GOT3 (cell line): ENCODE measurements at regions not wholly inside any gene's neighbourhood (a gene's known extent, or its start where the extent isn't known, plus 50 kb on each side); places are given as distances from the start of the nearest gene placed in this dataset.
"Not testable (repeated sequence)": the region's sequence is repeated elsewhere in the genome, so short reads cannot be mapped to it uniquely, and the experiment has no call there.

Experiments
- DNase-seq: peaks from one replicate; lab custom pipeline; 2025; ENCODE audit warnings: mixed read lengths; lab: John Stamatoyannopoulos, UW

GRCh38 chr7:131637859-131638258, 81.4 kb upstream of the PODXL start:
- DNase-seq: no peak

GRCh38 chr7:131636092-131636491, 79.7 kb upstream of the PODXL start:
- DNase-seq: no peak

- not testable (repeated sequence) for DNase-seq
Observed at GRCh38 chr7:131634197-131634596, 77.8 kb upstream of the PODXL start.

- DNase-seq: no peak
Observed at GRCh38 chr7:131633342-131633843, 77.0 kb upstream of the PODXL start.

GRCh38 chr7:131630427-131630826, 74.0 kb upstream of the PODXL start:
- DNase-seq: no peak

- no peak for DNase-seq
Observed at GRCh38 chr7:131629217-131629882, 72.9 kb upstream of the PODXL start.

GRCh38 chr7:131628634-131629033, 72.2 kb upstream of the PODXL start:
- no peak for DNase-seq

- DNase-seq: no peak
Observed at GRCh38 chr7:131627735-131628190, 71.3 kb upstream of the PODXL start.

GRCh38 chr7:131626643-131627042, 70.2 kb upstream of the PODXL start:
- DNase-seq: no peak

- DNase-seq: no peak
Observed at GRCh38 chr7:131625817-131626372, 69.5 kb upstream of the PODXL start.

GRCh38 chr7:131625345-131625744, 68.9 kb upstream of the PODXL start:
- not testable (repeated sequence) for DNase-seq

- no peak for DNase-seq
Observed at GRCh38 chr7:131624536-131624935, 68.1 kb upstream of the PODXL start.

- DNase-seq: no peak
Observed at GRCh38 chr7:131623154-131623553, 66.7 kb upstream of the PODXL start.

GRCh38 chr7:131621652-131622051, 65.2 kb upstream of the PODXL start:
- DNase-seq: no peak

- DNase-seq: no peak
Observed at GRCh38 chr7:131620673-131621609, 64.5 kb upstream of the PODXL start.

GRCh38 chr7:131619336-131620305, 63.2 kb upstream of the PODXL start:
- DNase-seq: no peak

- DNase-seq: no peak
Observed at GRCh38 chr7:131618391-131618790, 62.0 kb upstream of the PODXL start.

GRCh38 chr7:131616487-131617200, 60.2 kb upstream of the PODXL start:
- DNase-seq: no peak

GRCh38 chr7:131613909-131614308, 57.5 kb upstream of the PODXL start:
- DNase-seq: no peak

GRCh38 chr7:131610007-131610406, 53.6 kb upstream of the PODXL start:
- no peak for DNase-seq

- DNase-seq: no peak
Observed at GRCh38 chr7:131608116-131608500, 51.7 kb upstream of the PODXL start.
